GM10248 (cell line): ENCODE measurements at regions not wholly inside any gene's neighbourhood (a gene's known extent, or its start where the extent isn't known, plus 50 kb on each side); places are given as distances from the start of the nearest gene placed in this dataset.

Source experiments
- CTCF ChIA-PET: fragments of 300-600 bp; sonication (Branson Sonifier 250); formaldehyde crosslinking; extraction: SDS; loops from one replicate; lab custom pipeline; 2021; ENCODE audit warnings: antibody characterized with exemption; lab: Yijun Ruan, JAX
- POLR2A ChIA-PET: fragments of 350-650 bp; sonication (Branson Sonifier 250); formaldehyde crosslinking; extraction: SDS; loops from one replicate; lab custom pipeline; 2020; ENCODE audit warnings: antibody characterized with exemption; lab: Yijun Ruan, JAX
- DNase-seq: peaks from one replicate; pipeline ENCODE4 v3.0.0; 2012; ENCODE audit errors: extremely low spot score
- CTCF ChIP-seq: IDR thresholded peaks from 2 replicates; pipeline ENCODE4 v1.5.1; 2012; ENCODE audit warnings: mild to moderate bottlenecking, low read depth; ENCODE audit errors: extremely low read depth, missing control alignments, control extremely low read depth

- ChIA-PET POLR2A (no interaction called here), CTCF (interaction anchor here (1.5 kb wide), 1 partner anchor 9 kb away, joined by 3 read pairs; no protein-coding TSS in a partner anchor)
- TF ChIP-seq CTCF = no peak
- no peak for DNase-seq
Measured at GRCh38 chr4:10312568-10312967, 144.7 kb downstream of the ZNF518B start.

DNA sequence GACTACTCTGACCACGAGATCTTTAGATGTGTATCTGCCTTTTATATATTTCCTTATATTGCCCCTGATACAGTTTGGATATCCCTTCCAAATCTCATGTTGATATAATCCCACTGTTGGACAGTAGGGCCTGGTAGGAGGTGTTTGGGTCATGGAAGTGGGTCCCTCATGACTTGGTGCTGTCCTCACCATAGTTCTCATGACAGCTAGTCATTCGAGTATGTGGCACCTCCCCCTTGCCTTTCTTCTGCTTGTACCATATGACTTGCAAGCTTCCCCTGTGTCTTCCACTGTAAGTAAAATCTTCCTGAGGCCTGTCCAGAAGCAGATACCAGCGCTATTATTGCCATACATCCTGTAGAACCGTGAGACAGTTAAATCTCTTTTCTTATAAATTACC lies 145.3 kb downstream of the ZNF518B start:
- ChIA-PET POLR2A (no interaction called here), CTCF (interaction anchor here (1.5 kb wide), 1 partner anchor 9 kb away, joined by 3 read pairs; no protein-coding TSS in a partner anchor)
- DNase-seq = no peak
- no peak for TF ChIP-seq CTCF

DNA sequence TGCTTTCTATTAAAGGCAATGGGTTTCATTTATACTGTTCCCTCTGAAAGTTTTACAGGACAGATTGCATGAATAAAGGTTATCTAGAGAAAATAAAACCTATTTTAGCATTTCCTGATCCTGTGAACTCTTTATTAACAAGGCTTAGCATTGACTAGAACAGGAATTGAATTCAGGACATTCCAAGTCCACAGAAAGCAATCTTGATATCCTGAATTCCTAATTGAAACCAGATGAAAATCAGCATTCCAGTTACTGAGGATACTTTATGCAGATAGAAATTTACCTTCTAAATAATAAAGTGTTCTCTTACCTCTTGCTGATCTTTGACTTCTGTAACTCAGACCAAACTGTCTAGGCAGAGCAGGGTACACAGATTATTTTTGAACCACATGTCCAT lies 151.4 kb downstream of the ZNF518B start:
- POLR2A ChIA-PET = no interaction called here
- CTCF ChIA-PET = interaction anchor here (1.0 kb wide), 1 partner anchor 13 kb away, joined by 3 read pairs; no protein-coding TSS in a partner anchor
- no peak for DNase-seq
- TF ChIP-seq CTCF = no peak

- CTCF ChIA-PET = no interaction called here
- TF ChIP-seq CTCF = no peak
- POLR2A ChIA-PET = no interaction called here
- no peak for DNase-seq
Measured at GRCh38 chr4:10303291-10303690, 153.9 kb downstream of the ZNF518B start.

GRCh38 chr4:10302096-10302495 lies 155.1 kb downstream of the ZNF518B start:
- POLR2A ChIA-PET = no interaction called here
- CTCF ChIA-PET = interaction anchor here (1.4 kb wide), 1 partner anchor 26 kb away, joined by 4 read pairs; no protein-coding TSS in a partner anchor
- no peak for TF ChIP-seq CTCF
- no peak for DNase-seq

GRCh38 chr4:10299601-10300000 lies 157.6 kb downstream of the ZNF518B start:
- no peak for DNase-seq
- POLR2A ChIA-PET = no interaction called here
- CTCF ChIA-PET = no interaction called here
- no peak for TF ChIP-seq CTCF

DNA sequence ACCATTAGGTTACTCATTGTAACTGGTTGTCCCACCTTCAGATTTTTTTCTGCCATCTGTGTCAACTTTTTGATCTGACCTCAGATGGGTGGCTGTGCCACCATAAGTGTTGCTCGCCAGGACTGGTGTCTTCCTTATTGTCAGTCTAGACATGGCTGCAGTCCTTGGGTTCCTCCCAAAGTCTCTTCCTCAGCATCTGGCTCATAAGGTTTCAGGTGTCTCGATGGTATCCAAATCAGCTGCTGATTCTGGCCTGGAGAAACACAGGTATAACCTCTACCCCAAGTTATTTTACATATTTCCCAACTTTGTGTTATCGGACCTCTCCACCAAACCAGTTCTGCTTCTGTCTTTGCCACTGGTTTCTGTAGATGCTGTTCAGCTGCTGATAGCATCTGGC lies 158.5 kb downstream of the ZNF518B start:
- TF ChIP-seq CTCF = no peak
- DNase-seq = no peak
- POLR2A ChIA-PET = no interaction called here
- CTCF ChIA-PET = no interaction called here
